Neural progenitor cell (in vitro differentiated cells): ENCODE measurements at regions not wholly inside any gene's neighbourhood (a gene's known extent, or its start where the extent isn't known, plus 50 kb on each side); places are given as distances from the start of the nearest gene placed in this dataset.

ENCODE experiments used
- CTCF ChIP-seq: fragments of 200-600 bp; sonication (generic); IDR thresholded peaks from 2 replicates; pipeline ENCODE4 v1.5.1; 2017; ENCODE audit warnings: antibody characterized with exemption, mild to moderate bottlenecking
- EZH2 ChIP-seq: fragments of 200-600 bp; sonication (generic); IDR thresholded peaks from 2 replicates; pipeline ENCODE4 v1.6.1; 2017; ENCODE audit warnings: antibody characterized with exemption, mild to moderate bottlenecking, moderate library complexity
- EZH2phosphoT487 ChIP-seq: fragments of 200-600 bp; sonication (generic); IDR thresholded peaks from 2 replicates; pipeline ENCODE4 v1.6.1; 2017; ENCODE audit warnings: antibody characterized with exemption

- TF ChIP-seq EZH2phosphoT487 (no peak), EZH2 (no peak), CTCF (no peak)
Observed at GRCh38 chr13:33355201-33355895, 69.8 kb upstream of the STARD13 start.
